K562 (cell line): ENCODE measurements at regions not wholly inside any gene's neighbourhood (a gene's known extent, or its start where the extent isn't known, plus 50 kb on each side); places are given as distances from the start of the nearest gene placed in this dataset.

ENCODE experiments used
- ARNT ChIP-seq, 2 experiments: fragments of 450-650 bp; IDR thresholded peaks; 2 replicates each; pipeline ENCODE4 v1.6.1; 2016; ENCODE audit warnings: mild to moderate bottlenecking in 1 of 2
- EGR1 ChIP-seq: fragments of 450-650 bp; conservative IDR thresholded peaks from 2 replicates; pipeline ENCODE4 v1.6.1; 2017; ENCODE audit warnings: mild to moderate bottlenecking
- EP300 ChIP-seq: IDR thresholded peaks from 2 replicates; pipeline ENCODE4 v1.6.1; 2012; ENCODE audit warnings: low read length, improper control_type of control experiment
- MYC ChIP-seq, 2 experiments: fragments of 250-450 bp in 1 of 2; sonication (Bioruptor Pico) in 1 of 2; IDR thresholded peaks; 2 replicates each; pipeline versions ENCODE4 v1.5.1 to v1.6.1; 2012 to 2021; ENCODE audit warnings: low read depth in 2 of 2, borderline replicate concordance in 1 of 2, improper control_type of control experiment in 1 of 2, low read length in 1 of 2, mild to moderate bottlenecking in 1 of 2, moderate library complexity in 1 of 2
- POLR2A ChIP-seq: fragments of 450-650 bp; conservative IDR thresholded peaks from 2 replicates; pipeline ENCODE4 v1.6.1; 2016
- RAD21 ChIP-seq, 2 experiments: fragments of 250-450 bp in 1 of 2; fragments of 450-650 bp in 1 of 2; sonication (Bioruptor Pico) in 1 of 2; formaldehyde crosslinking in 1 of 2; IDR thresholded peaks in 1 of 2; conservative IDR thresholded peaks in 1 of 2; 2 replicates each; pipeline versions ENCODE4 v1.4.0 to v1.8.0; 2020 to 2022; ENCODE audit warnings: mild to moderate bottlenecking in 2 of 2, moderate library complexity in 1 of 2
- SP1 ChIP-seq: sonication (generic); formaldehyde crosslinking; IDR thresholded peaks from 2 replicates; pipeline ENCODE4 v1.8.1; 2022; ENCODE audit warnings: mild to moderate bottlenecking, missing genetic modification reagents
- SRF ChIP-seq, 2 experiments: fragments of 250-450, 450-650 bp in 1 of 2; sonication (Bioruptor Pico) in 1 of 2; sonication (generic) in 1 of 2; formaldehyde crosslinking; IDR thresholded peaks; 2 replicates each; pipeline versions ENCODE4 v1.5.0 to v1.5.1; 2020 to 2022; ENCODE audit warnings: mild to moderate bottlenecking in 1 of 2, missing genetic modification reagents in 1 of 2
- TOE1 ChIP-seq, 2 experiments: fragments of 450-650 bp in 1 of 2; sonication (generic) in 1 of 2; formaldehyde crosslinking in 1 of 2; IDR thresholded peaks; 2 replicates each; pipeline versions ENCODE4 v1.7.1 to v1.8.0; 2016 to 2022; ENCODE audit warnings: borderline replicate concordance in 2 of 2, mild to moderate bottlenecking in 2 of 2, antibody characterized with exemption in 1 of 2, inconsistent platforms in 1 of 2, low read depth in 1 of 2, missing genetic modification reagents in 1 of 2, moderate library complexity in 1 of 2
- TF ChIP-seq, protein P1 (sequence below): sonication (generic); formaldehyde crosslinking; IDR thresholded peaks from 2 replicates; pipeline ENCODE4 v1.8.1; 2022; ENCODE audit warnings: missing genetic modification reagents
- TF ChIP-seq, protein P2 (sequence below): fragments of 250-450 bp; sonication (Bioruptor Pico); IDR thresholded peaks from 2 replicates; pipeline ENCODE4 v1.4.0; 2020; ENCODE audit warnings: mild to moderate bottlenecking, moderate library complexity
- TF ChIP-seq, protein P3 (sequence below), 3 experiments: IDR thresholded peaks in 2 of 3; conservative IDR thresholded peaks in 1 of 3; 2 replicates each; pipeline ENCODE4 v1.5.1; 2011 to 2012; ENCODE audit warnings: low read length in 3 of 3, mild to moderate bottlenecking in 3 of 3, control low read depth in 2 of 3, improper control_type of control experiment in 1 of 3, inconsistent platforms in 1 of 3, low read depth in 1 of 3, mixed read lengths in 1 of 3, moderate library complexity in 1 of 3; ENCODE audit not compliant: insufficient read depth in 2 of 3
- TF ChIP-seq, protein P4 (sequence below): fragments of 450-650 bp; IDR thresholded peaks from 2 replicates; pipeline ENCODE4 v1.6.1; 2016; ENCODE audit warnings: borderline replicate concordance
- TF ChIP-seq, protein P5 (sequence below): sonication (generic); formaldehyde crosslinking; IDR thresholded peaks from 2 replicates; pipeline ENCODE4 v1.8.0; 2022; ENCODE audit warnings: mild to moderate bottlenecking, missing genetic modification reagents, borderline replicate concordance

DNA sequence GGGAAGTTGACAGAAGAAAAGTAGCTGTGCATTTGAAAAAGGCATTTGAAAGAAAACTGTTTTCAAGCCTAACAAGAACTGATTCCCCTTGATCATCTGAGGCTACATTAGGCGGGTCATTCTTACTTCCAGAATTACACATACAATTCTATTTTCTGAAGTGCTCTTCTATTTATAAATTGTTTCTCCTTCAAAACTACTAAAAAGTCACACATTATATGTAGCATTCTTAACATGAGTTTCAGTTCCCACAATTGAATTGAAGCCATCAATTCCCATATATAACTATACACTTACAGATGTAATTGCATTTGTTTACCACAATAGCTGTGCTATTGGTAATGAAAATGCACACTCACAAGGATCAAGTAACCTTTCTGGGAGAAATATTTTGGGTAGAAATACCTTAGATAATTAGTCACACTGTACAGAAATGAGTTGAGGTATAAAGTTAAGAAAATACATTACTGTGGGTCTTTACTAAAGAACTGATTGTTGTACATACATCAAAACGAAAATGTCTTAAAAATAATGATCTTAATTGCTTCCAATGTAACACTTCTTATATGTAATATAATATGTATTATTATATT lies 1688.0 kb upstream of the AGA start:
- TF ChIP-seq, protein P1, sequence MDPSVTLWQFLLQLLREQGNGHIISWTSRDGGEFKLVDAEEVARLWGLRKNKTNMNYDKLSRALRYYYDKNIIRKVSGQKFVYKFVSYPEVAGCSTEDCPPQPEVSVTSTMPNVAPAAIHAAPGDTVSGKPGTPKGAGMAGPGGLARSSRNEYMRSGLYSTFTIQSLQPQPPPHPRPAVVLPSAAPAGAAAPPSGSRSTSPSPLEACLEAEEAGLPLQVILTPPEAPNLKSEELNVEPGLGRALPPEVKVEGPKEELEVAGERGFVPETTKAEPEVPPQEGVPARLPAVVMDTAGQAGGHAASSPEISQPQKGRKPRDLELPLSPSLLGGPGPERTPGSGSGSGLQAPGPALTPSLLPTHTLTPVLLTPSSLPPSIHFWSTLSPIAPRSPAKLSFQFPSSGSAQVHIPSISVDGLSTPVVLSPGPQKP, result no peak
- TF ChIP-seq, protein P2, sequence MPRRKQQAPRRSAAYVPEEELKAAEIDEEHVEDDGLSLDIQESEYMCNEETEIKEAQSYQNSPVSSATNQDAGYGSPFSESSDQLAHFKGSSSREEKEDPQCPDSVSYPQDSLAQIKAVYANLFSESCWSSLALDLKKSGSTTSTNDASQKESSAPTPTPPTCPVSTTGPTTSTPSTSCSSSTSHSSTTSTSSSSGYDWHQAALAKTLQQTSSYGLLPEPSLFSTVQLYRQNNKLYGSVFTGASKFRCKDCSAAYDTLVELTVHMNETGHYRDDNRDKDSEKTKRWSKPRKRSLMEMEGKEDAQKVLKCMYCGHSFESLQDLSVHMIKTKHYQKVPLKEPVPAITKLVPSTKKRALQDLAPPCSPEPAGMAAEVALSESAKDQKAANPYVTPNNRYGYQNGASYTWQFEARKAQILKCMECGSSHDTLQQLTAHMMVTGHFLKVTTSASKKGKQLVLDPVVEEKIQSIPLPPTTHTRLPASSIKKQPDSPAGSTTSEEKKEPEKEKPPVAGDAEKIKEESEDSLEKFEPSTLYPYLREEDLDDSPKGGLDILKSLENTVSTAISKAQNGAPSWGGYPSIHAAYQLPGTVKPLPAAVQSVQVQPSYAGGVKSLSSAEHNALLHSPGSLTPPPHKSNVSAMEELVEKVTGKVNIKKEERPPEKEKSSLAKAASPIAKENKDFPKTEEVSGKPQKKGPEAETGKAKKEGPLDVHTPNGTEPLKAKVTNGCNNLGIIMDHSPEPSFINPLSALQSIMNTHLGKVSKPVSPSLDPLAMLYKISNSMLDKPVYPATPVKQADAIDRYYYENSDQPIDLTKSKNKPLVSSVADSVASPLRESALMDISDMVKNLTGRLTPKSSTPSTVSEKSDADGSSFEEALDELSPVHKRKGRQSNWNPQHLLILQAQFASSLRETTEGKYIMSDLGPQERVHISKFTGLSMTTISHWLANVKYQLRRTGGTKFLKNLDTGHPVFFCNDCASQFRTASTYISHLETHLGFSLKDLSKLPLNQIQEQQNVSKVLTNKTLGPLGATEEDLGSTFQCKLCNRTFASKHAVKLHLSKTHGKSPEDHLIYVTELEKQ (CRISPR knock-in tag), result no peak
- TF ChIP-seq EGR1, result no peak
- no peak for TF ChIP-seq MYC (IDR thresholded peaks at IDR 0.05; ENCODE audit: low read depth, low read length)
- no peak for TF ChIP-seq MYC (CRISPR knock-in tag; IDR thresholded peaks at IDR 0.05; ENCODE audit: borderline replicate concordance, low read depth)
- TF ChIP-seq SP1 (CRISPR knock-in tag), result no peak
- TF ChIP-seq SRF (CRISPR knock-in tag; IDR thresholded peaks at IDR 0.05), result no peak
- TF ChIP-seq RAD21 (CRISPR knock-in tag; conservative IDR thresholded peaks at IDR 0.05 in 1 of 2, IDR thresholded peaks at IDR 0.05 in 1 of 2), result no peak
- TF ChIP-seq, protein P3, sequence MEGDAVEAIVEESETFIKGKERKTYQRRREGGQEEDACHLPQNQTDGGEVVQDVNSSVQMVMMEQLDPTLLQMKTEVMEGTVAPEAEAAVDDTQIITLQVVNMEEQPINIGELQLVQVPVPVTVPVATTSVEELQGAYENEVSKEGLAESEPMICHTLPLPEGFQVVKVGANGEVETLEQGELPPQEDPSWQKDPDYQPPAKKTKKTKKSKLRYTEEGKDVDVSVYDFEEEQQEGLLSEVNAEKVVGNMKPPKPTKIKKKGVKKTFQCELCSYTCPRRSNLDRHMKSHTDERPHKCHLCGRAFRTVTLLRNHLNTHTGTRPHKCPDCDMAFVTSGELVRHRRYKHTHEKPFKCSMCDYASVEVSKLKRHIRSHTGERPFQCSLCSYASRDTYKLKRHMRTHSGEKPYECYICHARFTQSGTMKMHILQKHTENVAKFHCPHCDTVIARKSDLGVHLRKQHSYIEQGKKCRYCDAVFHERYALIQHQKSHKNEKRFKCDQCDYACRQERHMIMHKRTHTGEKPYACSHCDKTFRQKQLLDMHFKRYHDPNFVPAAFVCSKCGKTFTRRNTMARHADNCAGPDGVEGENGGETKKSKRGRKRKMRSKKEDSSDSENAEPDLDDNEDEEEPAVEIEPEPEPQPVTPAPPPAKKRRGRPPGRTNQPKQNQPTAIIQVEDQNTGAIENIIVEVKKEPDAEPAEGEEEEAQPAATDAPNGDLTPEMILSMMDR (IDR thresholded peaks at IDR 0.05 in 2 of 3, conservative IDR thresholded peaks at IDR 0.05 in 1 of 3; ENCODE audit: insufficient read depth in 2 of 3, low read depth in 1 of 3, low read length in 3 of 3), result no peak
- TF ChIP-seq EP300, result no peak
- TF ChIP-seq, protein P4, sequence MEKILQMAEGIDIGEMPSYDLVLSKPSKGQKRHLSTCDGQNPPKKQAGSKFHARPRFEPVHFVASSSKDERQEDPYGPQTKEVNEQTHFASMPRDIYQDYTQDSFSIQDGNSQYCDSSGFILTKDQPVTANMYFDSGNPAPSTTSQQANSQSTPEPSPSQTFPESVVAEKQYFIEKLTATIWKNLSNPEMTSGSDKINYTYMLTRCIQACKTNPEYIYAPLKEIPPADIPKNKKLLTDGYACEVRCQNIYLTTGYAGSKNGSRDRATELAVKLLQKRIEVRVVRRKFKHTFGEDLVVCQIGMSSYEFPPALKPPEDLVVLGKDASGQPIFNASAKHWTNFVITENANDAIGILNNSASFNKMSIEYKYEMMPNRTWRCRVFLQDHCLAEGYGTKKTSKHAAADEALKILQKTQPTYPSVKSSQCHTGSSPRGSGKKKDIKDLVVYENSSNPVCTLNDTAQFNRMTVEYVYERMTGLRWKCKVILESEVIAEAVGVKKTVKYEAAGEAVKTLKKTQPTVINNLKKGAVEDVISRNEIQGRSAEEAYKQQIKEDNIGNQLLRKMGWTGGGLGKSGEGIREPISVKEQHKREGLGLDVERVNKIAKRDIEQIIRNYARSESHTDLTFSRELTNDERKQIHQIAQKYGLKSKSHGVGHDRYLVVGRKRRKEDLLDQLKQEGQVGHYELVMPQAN, result no peak
- TF ChIP-seq TOE1 (IDR thresholded peaks at IDR 0.05; ENCODE audit: borderline replicate concordance), result no peak
- no peak for TF ChIP-seq TOE1 (CRISPR knock-in tag; IDR thresholded peaks at IDR 0.05; ENCODE audit: borderline replicate concordance, low read depth)
- TF ChIP-seq POLR2A, result no peak
- TF ChIP-seq ARNT (IDR thresholded peaks at IDR 0.05), result no peak
- TF ChIP-seq, protein P5, sequence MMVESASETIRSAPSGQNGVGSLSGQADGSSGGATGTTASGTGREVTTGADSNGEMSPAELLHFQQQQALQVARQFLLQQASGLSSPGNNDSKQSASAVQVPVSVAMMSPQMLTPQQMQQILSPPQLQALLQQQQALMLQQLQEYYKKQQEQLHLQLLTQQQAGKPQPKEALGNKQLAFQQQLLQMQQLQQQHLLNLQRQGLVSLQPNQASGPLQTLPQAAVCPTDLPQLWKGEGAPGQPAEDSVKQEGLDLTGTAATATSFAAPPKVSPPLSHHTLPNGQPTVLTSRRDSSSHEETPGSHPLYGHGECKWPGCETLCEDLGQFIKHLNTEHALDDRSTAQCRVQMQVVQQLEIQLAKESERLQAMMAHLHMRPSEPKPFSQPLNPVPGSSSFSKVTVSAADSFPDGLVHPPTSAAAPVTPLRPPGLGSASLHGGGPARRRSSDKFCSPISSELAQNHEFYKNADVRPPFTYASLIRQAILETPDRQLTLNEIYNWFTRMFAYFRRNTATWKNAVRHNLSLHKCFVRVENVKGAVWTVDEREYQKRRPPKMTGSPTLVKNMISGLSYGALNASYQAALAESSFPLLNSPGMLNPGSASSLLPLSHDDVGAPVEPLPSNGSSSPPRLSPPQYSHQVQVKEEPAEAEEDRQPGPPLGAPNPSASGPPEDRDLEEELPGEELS (CRISPR knock-in tag), result no peak
